ENCODE measurements at regions not wholly inside any gene's neighbourhood (a gene's known extent, or its start where the extent isn't known, plus 50 kb on each side); places are given as distances from the start of the nearest gene placed in this dataset.

DNA sequence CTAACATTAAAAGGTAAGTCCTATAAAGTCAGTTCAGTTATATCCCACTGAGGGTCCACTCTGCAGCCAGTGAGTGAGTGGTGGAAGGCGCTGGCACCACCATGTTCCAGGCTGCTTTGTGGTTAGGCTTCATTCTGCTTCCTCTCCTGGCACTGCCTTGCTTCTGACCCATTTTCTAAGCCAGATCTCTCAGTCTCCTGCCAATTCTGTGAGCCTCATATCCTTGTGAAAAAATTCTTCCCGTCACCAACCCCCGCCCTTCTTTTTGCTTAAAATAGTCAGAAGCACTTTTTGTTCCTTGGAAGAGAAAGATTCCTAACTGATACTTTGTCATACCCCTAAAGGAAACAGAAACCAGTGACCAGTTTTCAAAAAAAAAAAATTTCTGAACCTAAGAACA, 139.8 kb upstream of the NCK2 start:
- no peak for TF ChIP-seq CTCF (IDR thresholded peaks at IDR 0.05)

DNA sequence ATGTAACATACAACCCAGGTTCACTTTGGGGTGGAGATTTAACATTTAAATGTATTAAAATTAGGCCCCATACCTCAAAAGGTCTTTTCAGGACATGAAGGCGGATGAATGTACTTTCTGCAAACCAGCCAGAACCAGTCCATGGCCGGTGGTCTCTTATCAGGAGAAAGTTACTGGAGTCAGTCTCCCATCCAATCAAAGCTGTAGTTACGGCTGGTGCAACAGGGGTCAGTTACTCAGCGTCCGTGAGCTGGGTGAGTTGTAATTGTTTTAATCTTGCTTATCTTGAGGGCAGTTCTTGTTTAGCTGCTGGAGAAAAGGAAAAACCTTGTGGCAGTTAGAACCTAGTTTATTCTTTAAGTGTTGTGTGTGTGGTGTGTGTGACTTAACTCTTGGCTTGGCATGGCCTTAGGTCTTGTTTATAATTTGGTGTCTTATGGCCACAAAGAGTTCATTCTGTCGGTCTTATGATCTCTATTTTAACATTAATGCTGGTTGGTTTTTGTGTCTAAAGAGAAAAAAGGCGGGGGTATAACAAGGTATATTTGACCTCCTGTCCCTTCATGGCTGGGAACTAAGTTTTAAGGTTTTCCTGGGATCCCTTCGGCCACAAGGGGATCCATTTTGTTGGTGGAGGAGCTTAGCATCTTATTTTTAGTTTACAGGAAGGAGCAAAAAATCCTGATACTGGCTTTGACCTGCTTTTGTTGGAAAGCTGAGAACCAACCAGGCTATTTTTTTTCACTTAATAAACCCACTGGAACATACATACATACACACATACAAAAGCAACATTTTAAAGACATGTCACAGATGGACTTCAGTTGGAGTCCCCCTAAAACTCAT, 143.5 kb upstream of the NCK2 start:
- no peak for TF ChIP-seq CTCF (IDR thresholded peaks at IDR 0.05)

DNA sequence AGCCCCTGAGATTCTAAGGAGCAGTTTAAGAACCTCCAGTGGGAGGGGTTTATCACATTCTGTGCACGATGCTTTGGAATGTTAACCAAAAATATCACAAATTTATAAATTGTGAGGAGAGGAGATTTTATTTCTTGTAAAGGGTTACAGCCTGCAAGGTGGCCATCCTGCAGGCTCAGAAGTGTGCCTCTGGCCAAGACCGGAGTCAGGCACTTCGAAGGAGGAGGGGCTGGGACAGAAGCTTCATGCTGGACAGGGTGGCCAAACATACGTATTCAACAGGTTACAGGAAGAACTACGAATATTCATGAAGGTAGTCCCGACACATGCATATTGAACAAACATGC, 144.1 kb upstream of the NCK2 start:
- TF ChIP-seq CTCF (IDR thresholded peaks at IDR 0.05): no peak

GRCh38 chr2:105600037-105600442, 144.7 kb upstream of the NCK2 start:
- TF ChIP-seq CTCF (IDR thresholded peaks at IDR 0.05): no peak

GRCh38 chr2:105598829-105599698, 145.6 kb upstream of the NCK2 start:
- no peak for TF ChIP-seq CTCF (IDR thresholded peaks at IDR 0.05)

- TF ChIP-seq CTCF (IDR thresholded peaks at IDR 0.05): no peak
These were observed 146.6 kb upstream of the NCK2 start for GRCh38 chr2:105597806-105598803.

All from LNCAP (cell line).